SU-DHL-6 (cell line): ENCODE measurements at regions not wholly inside any gene's neighbourhood (a gene's known extent, or its start where the extent isn't known, plus 50 kb on each side); places are given as distances from the start of the nearest gene placed in this dataset.
"Not testable (repeated sequence)": the region's sequence is repeated elsewhere in the genome, so short reads cannot be mapped to it uniquely, and the experiment has no call there.

Source experiments
- H2AFZ ChIP-seq: fragments of 200-600 bp; sonication (generic); 2 replicates; pipeline ENCODE4 v1.6.1; 2014; ENCODE audit warnings: low read depth, mild to moderate bottlenecking, moderate library complexity, mixed read lengths, antibody characterized with exemption, low read length; ENCODE audit not compliant: severe bottlenecking
- H3F3A ChIP-seq: fragments of 200-600 bp; shearing (Covaris generic); 2 replicates; pipeline ENCODE4 v1.6.0; 2016; ENCODE audit warnings: antibody characterized with exemption, mild to moderate bottlenecking; ENCODE audit not compliant: insufficient read depth
- H3K27ac ChIP-seq: fragments of 200-600 bp; sonication (generic); 2 replicates; pipeline ENCODE4 v1.5.1; 2016; ENCODE audit warnings: low read depth, mild to moderate bottlenecking, low read length, moderate library complexity, mixed read lengths
- H3K27me3 ChIP-seq: fragments of 200-600 bp; sonication (generic), shearing (Covaris generic); 2 replicates; pipeline ENCODE4 v1.6.0; 2014; ENCODE audit warnings: mild to moderate bottlenecking, low read length
- H3K36me3 ChIP-seq: fragments of 200-600 bp; sonication (generic); 2 replicates; pipeline ENCODE4 v1.6.1; 2014; ENCODE audit warnings: mild to moderate bottlenecking, low read length, mixed read lengths
- H3K4me2 ChIP-seq: fragments of 300-600, 200-600 bp; shearing (Covaris generic), sonication (generic); 2 replicates; pipeline ENCODE4 v1.6.0; 2014; ENCODE audit warnings: low read length, low read depth, mild to moderate bottlenecking; ENCODE audit not compliant: poor library complexity, severe bottlenecking
- H3K4me3 ChIP-seq: fragments of 200-600 bp; sonication (generic); 2 replicates; pipeline ENCODE4 v1.5.1; 2014; ENCODE audit warnings: antibody characterized with exemption, low read length, mild to moderate bottlenecking, mixed read lengths; ENCODE audit not compliant: insufficient read depth, poor library complexity, severe bottlenecking
- H3K79me2 ChIP-seq: fragments of 200-600 bp; sonication (generic); 2 replicates; pipeline ENCODE4 v1.6.1; 2014; ENCODE audit warnings: mild to moderate bottlenecking, low read length, moderate library complexity; ENCODE audit not compliant: insufficient read depth
- H3K9ac ChIP-seq: fragments of 200-600 bp; sonication (generic); 2 replicates; pipeline ENCODE4 v1.7.0; 2014; ENCODE audit warnings: mild to moderate bottlenecking, low read length
- H3K9me2 ChIP-seq: fragments of 200-600 bp; sonication (generic); replicated peaks from 2 replicates; pipeline ENCODE4 v1.6.1; 2014; ENCODE audit warnings: low read length; ENCODE audit not compliant: insufficient read depth
- H3K9me3 ChIP-seq: fragments of 200-600 bp; sonication (generic); 2 replicates; pipeline ENCODE4 v1.6.1; 2014; ENCODE audit warnings: low read length, mixed read lengths; ENCODE audit not compliant: insufficient read depth
- H4K20me1 ChIP-seq: fragments of 200-600 bp; sonication (generic); 2 replicates; pipeline ENCODE4 v1.6.1; 2014; ENCODE audit warnings: low read depth, mild to moderate bottlenecking, antibody characterized with exemption, low read length, moderate library complexity, mixed read lengths

DNA sequence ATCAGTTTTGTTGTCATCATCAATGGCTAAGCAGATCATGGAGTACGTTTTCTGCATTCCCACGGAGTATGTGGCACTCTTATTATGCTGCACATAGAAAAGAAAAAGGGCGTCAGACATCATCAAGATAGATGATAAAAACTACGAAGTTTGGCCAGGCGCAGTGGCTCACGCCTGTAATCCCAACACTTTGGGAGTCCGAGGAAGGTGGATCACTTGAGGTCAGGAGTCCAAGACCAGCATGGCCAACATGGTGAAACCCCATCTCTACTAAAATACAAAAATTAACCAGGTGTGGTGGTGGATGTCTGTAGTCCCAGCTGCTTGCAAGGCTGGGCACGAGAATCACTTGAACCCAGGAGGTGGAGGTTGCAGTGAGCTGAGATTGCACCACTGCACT is 312.8 kb downstream of the GOLGA6L6 start:
- H3K9me3 ChIP-seq, H3K4me3 ChIP-seq, H3K27me3 ChIP-seq, H3K27ac ChIP-seq, H3K36me3 ChIP-seq, H2AFZ ChIP-seq, H3K9me2 ChIP-seq, H4K20me1 ChIP-seq, H3K79me2 ChIP-seq, H3F3A ChIP-seq, H3K4me2 ChIP-seq, H3K9ac ChIP-seq: not testable (repeated sequence)

GRCh38 chr15:20227119-20227853 is 314.3 kb downstream of the GOLGA6L6 start:
- H4K20me1 ChIP-seq, H3K4me2 ChIP-seq, H3K36me3 ChIP-seq, H3K9ac ChIP-seq, H3K27me3 ChIP-seq, H3K9me2 ChIP-seq, H3F3A ChIP-seq, H3K4me3 ChIP-seq, H2AFZ ChIP-seq, H3K9me3 ChIP-seq, H3K27ac ChIP-seq, H3K79me2 ChIP-seq: not testable (repeated sequence)

DNA sequence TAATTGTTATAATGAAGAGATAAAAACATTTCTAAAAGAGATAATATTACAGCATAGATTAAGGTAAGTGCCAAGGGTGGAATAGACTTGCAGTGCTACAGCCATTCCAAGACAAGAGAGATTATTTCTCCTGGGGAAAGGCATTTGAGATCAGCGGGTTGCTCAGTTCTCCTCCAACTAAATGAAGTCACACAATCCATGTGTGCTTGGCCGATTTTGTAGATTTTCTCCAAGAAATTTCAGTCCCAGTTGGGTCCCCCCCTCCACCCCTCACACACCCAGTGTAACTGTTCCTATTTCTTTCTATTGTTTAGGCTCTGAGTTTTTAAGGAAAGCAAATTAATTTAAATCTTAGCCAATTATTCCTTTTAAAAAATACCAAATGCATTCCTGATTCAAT is 315.1 kb downstream of the GOLGA6L6 start:
- not testable (repeated sequence) for H2AFZ ChIP-seq, H3K9me2 ChIP-seq, H3K9me3 ChIP-seq, H3F3A ChIP-seq, H3K27ac ChIP-seq, H3K9ac ChIP-seq, H4K20me1 ChIP-seq, H3K79me2 ChIP-seq, H3K4me3 ChIP-seq, H3K4me2 ChIP-seq, H3K27me3 ChIP-seq, H3K36me3 ChIP-seq

GRCh38 chr15:20221063-20221462 is 320.5 kb downstream of the GOLGA6L6 start:
- not testable (repeated sequence) for H2AFZ ChIP-seq, H3K9me2 ChIP-seq, H3K9ac ChIP-seq, H3K27me3 ChIP-seq, H3K27ac ChIP-seq, H4K20me1 ChIP-seq, H3F3A ChIP-seq, H3K79me2 ChIP-seq, H3K9me3 ChIP-seq, H3K36me3 ChIP-seq, H3K4me3 ChIP-seq, H3K4me2 ChIP-seq

GRCh38 chr15:20219171-20219570 is 322.4 kb downstream of the GOLGA6L6 start:
- H3K9ac ChIP-seq, H3F3A ChIP-seq, H3K4me3 ChIP-seq, H3K36me3 ChIP-seq, H3K9me2 ChIP-seq, H3K9me3 ChIP-seq, H3K27me3 ChIP-seq, H3K27ac ChIP-seq, H3K79me2 ChIP-seq, H3K4me2 ChIP-seq, H4K20me1 ChIP-seq, H2AFZ ChIP-seq: not testable (repeated sequence)

- not testable (repeated sequence) for H4K20me1 ChIP-seq, H3K27ac ChIP-seq, H3F3A ChIP-seq, H3K36me3 ChIP-seq, H3K27me3 ChIP-seq, H3K4me3 ChIP-seq, H3K4me2 ChIP-seq, H3K79me2 ChIP-seq, H3K9ac ChIP-seq, H3K9me2 ChIP-seq, H3K9me3 ChIP-seq, H2AFZ ChIP-seq
Observed at GRCh38 chr15:20215700-20216099, 325.9 kb downstream of the GOLGA6L6 start.

DNA sequence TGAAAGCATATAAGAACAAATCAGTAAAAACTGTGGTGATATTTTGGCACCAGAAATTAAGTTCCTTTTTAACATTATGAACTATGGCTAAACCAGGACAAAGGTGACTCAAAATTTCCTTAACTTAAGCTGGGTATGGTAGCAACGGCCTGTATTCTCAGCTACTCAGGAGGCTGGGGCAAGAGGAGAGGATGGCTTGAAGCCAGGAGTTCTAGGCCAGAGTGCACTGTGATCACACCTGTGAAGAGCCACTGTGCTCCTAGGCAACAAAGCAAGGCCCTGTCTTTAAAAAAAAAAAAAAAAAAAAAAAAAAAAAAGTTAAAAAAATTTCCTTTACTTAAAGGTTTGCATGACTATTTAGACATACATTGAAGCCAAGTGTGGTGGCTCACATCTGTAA is 327.5 kb downstream of the GOLGA6L6 start:
- H3K36me3 ChIP-seq, H3F3A ChIP-seq, H4K20me1 ChIP-seq, H3K4me3 ChIP-seq, H3K27me3 ChIP-seq, H3K4me2 ChIP-seq, H3K9ac ChIP-seq, H3K9me3 ChIP-seq, H3K27ac ChIP-seq, H2AFZ ChIP-seq, H3K9me2 ChIP-seq, H3K79me2 ChIP-seq: not testable (repeated sequence)

GRCh38 chr15:20211508-20211907 is 330.1 kb downstream of the GOLGA6L6 start:
- H3K9me3 ChIP-seq, H3F3A ChIP-seq, H4K20me1 ChIP-seq, H3K27ac ChIP-seq, H3K79me2 ChIP-seq, H3K9me2 ChIP-seq, H3K36me3 ChIP-seq, H3K9ac ChIP-seq, H3K4me2 ChIP-seq, H3K27me3 ChIP-seq, H2AFZ ChIP-seq, H3K4me3 ChIP-seq: not testable (repeated sequence)
